GM12874 (cell line): ENCODE measurements at regions not wholly inside any gene's neighbourhood (a gene's known extent, or its start where the extent isn't known, plus 50 kb on each side); places are given as distances from the start of the nearest gene placed in this dataset.

ENCODE experiments used
- TF ChIP-seq, protein P1 (sequence below): IDR thresholded peaks from 2 replicates; pipeline ENCODE4 v1.5.1; 2011; ENCODE audit warnings: low read depth, mild to moderate bottlenecking, control low read depth, low read length, moderate library complexity; ENCODE audit not compliant: insufficient read depth

GRCh38 chr15:70602834-70603560 lies 160.4 kb downstream of the UACA start:
- TF ChIP-seq, protein P1, sequence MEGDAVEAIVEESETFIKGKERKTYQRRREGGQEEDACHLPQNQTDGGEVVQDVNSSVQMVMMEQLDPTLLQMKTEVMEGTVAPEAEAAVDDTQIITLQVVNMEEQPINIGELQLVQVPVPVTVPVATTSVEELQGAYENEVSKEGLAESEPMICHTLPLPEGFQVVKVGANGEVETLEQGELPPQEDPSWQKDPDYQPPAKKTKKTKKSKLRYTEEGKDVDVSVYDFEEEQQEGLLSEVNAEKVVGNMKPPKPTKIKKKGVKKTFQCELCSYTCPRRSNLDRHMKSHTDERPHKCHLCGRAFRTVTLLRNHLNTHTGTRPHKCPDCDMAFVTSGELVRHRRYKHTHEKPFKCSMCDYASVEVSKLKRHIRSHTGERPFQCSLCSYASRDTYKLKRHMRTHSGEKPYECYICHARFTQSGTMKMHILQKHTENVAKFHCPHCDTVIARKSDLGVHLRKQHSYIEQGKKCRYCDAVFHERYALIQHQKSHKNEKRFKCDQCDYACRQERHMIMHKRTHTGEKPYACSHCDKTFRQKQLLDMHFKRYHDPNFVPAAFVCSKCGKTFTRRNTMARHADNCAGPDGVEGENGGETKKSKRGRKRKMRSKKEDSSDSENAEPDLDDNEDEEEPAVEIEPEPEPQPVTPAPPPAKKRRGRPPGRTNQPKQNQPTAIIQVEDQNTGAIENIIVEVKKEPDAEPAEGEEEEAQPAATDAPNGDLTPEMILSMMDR: no peak

DNA sequence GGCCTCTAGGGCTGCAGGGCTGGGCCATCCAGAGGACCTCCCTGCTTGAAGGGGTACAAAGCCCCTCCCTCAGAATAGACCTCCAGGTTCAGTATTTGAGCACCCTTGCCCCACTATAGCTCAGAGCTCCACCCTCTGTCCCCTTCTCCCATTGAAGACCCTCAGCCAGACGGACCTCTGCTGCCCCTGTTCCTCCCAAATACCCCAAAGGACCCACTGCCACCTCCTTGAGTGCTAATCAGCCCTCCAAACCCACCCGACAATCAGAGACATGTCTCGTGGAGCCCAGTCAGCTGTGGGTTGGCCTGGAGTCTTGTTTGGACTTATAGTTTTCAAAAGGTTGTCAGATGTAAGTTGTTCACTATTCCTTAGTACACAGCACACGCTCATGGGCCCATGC lies 161.1 kb downstream of the UACA start:
- TF ChIP-seq, protein P1: no peak

DNA sequence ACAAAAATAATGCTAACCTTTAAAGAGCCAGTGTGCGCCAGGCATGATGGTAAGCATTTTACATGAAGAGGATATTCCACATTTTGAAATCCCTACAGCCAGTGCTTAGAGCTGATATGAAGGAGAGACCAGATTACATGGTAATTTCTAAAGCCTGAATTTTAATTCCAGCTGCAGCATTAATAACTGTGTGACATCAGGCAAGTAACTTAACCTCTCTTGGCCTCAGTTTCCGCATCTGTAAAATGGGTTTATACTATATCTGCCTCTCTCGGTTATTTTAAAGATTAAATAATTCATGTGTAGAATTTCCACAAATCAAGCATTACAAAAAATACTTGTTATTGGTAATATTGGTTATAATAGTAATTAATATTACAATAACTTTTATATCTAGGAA lies 165.4 kb downstream of the UACA start:
- TF ChIP-seq, protein P1: no peak

DNA sequence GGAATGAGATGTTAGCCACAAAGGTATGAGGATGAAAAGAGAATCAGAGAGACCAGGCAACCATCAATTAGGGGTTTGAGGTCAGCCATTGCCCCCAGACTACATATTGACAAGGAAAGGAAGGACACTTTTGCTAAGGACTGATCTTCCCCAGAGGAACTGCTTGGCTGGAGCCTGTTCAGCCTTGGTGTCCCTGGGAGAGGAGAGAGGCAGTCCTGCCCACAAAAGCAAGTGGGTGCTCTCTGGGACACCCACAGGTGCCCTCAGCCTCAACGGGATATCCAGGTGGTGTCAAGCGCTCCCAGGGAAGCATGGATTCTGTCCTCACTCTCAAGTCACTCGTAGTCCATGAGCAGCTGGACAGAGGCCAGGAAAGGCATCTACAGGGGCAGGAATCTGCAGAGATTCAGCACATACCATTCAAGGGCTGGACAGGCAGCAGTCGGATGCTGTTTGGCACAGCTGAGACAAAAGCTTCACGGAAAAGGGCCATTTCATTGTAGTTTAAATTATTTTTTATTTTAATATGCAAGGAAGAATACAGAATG lies 166.2 kb downstream of the UACA start:
- TF ChIP-seq, protein P1: no peak

- TF ChIP-seq, protein P1: no peak
Measured at GRCh38 chr15:70596354-70597055, 166.9 kb downstream of the UACA start.

DNA sequence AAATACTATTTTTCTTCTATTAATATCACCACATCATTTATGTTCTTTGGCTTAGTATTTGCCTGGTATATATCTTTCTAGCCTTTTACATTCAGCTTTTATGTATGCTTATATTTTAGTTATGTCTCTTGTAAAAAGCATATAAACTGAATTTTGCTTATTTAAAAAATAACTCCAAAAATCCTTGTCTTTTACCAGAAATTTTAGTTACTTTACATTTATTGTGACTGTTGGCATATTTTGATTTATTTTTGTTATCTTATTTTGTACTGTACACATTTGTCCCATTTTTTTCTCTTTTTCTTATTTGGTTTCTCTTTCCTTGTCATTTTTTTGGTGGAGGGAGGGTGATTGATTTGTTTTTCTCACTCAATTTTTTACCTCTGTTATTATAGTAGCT lies 169.6 kb downstream of the UACA start:
- TF ChIP-seq, protein P1: no peak

DNA sequence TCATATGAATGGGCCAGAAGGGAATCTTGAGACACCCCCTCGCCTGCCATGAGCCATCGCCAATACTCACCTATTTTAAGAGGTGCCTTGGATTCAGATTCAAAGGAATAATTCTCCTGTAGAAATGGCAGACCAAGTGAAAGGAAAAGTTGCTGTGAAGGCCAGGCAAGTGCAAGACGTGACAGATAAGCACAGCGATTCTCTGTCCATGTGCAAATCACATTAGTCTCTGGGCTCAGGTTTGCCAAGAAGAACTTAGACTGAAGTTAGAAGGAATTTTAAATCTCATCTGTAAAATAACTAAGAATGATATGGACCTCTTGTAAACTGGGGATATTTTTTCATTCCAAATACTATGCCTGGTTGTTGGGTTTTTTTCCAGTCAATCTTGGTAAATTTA lies 173.6 kb downstream of the UACA start:
- TF ChIP-seq, protein P1: no peak
